NK-92 treated with Interleukin-12 subunit alpha and Interleukin-12 subunit beta, amount 100 ng/mL, for 24 hours (cell line): ENCODE measurements at regions not wholly inside any gene's neighbourhood (a gene's known extent, or its start where the extent isn't known, plus 50 kb on each side); places are given as distances from the start of the nearest gene placed in this dataset.
A peak's percentile ranks its signal among the peaks of the same experiment; 100 is the strongest.
"Not testable (repeated sequence)": the region's sequence is repeated elsewhere in the genome, so short reads cannot be mapped to it uniquely, and the experiment has no call there.

Source experiments
- DNase-seq: peaks from one replicate; lab custom pipeline; 2025; lab: John Stamatoyannopoulos, UW

DNA sequence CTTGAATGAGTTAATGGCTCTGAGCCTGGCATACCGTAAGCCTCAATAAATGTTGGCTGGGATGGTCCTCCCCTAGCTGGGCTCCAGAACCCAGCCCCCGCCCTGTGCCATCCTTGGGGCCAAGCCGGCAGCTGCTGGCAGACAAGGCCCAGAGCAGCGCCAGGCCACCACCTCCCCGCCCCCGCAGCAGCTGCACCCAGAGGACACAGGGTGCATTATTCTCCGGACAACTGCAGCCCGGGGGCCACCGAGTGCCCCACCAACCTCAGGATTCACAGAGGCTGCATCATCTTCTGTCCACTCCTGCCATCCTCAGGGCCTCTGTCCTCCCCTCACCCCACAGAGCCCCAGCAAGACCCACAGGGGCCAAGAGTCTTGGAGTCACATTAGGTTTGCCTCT is 92.7 kb downstream of the NCOR2 start:
- DNase-seq, result no peak

DNA sequence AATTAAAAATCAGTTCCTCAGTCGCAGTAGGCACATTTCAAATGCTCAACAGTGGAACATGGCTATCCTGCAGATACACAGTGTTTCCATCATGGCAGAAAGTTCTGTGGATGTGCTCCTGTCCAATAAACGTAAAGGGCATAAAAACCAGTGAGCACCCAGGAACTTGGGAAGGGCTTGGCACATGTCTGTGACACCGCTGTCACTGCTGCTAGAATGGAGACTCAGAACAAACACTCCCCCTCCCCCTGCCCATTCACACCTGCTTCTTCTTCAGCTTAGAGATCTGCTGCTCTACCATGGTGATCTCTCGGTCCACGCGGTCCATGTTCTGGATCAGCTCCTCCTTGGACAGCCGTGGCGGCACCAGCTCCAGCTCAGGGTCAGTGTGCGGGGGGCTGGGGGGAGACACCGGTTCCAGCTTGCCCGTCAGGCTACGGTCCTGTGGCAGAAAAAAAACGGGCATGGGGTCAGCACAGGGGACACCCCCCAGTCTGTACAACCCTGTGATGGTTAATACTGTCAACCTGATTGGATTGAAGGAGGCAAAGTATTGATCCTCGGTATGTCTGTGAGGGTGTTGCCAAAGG is 94.6 kb downstream of the NCOR2 start:
- no peak for DNase-seq

DNA sequence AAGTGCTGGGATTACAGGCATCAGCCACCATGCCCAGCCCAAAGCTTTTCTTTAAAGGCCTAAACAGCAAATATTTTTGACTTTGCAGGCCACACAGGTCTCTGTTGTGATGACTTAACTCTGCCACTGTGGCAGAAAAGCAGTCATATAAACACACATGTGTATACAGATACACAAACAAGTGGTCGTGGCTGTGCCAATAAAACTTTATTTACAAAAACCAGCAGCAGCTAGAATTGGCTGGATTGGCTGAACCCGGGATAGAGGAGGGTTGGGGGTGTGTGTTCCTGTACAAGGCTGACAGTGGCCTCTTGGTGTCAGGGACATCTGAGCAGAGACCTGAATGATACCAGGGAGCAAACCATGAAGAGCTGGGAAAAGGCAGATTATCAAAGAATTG is 95.6 kb downstream of the NCOR2 start:
- DNase-seq, result no peak

DNA sequence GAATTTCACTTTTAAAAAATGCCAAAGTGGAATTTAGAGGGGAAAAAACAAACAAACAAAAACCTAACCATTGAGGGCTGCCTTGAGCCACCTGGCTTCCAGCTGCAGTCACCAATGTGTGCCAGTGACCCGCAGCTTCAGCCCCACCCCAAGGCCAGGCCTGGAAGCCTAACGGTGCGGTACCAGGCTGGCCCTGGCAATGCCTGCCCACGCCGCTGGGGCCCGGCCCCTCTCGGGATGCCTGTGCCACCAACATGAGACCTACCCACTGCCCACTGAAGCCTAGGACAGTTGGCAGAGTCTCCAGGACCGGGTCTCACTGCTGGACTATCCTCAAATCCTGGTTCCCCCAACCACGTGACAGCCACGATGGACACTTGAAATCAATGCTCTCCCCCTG is 96.6 kb downstream of the NCOR2 start:
- no peak for DNase-seq

DNA sequence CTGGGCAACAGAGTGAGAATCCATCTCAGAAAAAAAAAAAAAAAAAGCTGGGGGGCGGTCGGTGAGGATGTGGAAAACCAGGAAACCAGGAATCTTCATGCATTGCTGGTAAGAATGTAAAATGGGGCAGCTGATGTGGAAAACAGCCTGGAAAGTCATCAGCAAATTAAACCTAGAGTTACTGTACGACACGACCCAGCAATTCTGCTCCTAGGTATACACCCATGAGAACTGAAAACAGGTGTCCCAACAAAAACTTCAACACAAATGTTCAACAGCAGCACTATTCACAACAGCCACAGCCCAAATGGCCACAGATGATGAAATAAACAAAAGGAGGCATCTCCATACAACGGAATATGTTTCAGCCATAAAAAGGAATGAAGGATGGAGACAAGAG is 97.3 kb downstream of the NCOR2 start:
- no peak for DNase-seq

DNA sequence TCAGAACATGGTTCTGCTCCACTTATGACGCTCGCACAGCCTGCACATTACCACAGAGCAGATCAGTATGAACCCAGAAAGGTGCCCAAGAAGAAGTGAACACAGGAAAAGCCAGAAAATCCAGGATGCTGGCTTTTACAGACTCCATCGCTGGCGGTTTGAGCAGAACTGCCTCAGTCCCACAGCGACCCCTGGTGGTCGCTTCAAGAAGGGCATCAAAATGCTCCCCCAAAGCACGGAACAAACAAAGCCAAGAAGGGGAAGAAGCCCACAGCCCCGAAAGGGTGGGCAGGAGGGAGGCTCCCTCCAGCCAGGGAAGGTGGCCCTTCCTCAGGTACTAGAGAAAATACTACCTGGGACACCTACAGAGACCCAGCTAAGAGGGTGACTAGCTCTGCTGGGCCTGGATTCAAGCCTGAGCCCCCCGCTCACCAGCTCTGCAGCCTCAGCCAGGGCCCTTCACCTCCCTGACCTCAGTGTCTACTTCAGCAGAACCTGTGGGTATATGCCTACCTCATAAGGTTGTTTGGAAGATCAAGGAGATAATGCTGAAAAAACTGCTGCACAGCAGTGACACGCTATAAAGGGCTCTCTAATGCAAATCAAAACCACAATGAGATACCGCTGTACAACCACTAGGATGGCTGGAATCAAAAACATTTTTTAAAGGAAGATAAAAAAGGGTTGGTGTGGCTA is 98.1 kb downstream of the NCOR2 start:
- no peak for DNase-seq

DNA sequence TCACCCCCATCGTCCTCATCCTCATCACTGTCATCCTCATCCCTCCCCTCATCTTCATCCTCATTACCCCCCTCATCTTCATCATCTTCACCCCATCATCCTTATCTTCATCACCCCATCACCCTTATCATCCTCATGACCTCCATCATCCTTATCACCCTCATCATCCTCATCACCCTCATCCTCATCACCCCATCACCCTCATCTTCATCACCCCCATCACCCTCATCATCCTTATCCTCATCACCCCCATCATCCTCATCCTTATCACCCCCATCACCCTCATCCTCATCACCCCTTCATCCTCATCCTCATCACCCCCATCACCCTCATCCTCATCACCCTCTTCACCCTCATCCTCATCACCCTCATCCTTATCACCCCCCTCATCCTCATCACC is 99.9 kb downstream of the NCOR2 start:
- not testable (repeated sequence) for DNase-seq

DNA sequence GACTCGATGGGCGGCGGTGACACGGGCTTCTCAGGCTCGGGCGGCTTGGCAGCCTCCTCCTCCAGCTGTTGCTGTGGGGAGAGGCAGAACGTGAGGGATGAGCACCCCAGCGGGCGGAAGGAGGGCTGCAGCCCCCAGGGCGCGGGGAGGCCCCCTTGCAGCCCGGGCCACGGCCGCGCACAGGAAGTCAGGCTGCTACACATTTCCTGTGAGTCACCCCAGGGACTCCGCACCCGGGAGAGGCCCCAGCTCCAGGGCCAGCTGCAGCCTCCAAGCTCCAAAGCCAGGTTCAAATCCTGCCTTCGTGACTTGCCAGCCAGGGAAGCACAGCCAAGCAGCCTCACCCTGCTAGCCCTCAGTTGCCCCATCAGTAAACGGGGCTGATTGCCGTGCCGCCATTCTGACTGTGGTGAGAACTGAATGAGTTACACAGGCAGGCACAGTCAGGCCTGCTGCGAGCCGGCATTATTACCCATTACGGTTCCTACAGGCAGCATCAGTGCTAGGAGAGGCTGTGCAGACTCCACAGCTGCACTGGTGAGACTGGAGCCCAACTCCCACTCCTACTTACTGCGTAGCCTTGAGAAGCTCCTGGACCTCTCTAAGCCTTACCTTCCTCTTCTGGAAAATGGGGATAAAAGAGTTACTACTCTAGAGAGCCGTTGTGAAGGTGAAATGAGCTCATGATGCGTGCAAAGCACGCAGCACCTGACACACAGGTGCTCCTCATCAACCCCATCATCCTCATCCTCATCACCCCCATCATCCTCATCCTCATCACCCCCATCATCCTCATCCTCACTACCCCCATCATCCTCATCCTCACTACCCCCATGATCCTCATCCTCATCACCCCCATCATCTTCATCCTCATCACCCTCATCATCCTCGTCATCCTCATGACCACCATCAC is 100.9 kb downstream of the NCOR2 start:
- peak; percentile 82 for DNase-seq

DNA sequence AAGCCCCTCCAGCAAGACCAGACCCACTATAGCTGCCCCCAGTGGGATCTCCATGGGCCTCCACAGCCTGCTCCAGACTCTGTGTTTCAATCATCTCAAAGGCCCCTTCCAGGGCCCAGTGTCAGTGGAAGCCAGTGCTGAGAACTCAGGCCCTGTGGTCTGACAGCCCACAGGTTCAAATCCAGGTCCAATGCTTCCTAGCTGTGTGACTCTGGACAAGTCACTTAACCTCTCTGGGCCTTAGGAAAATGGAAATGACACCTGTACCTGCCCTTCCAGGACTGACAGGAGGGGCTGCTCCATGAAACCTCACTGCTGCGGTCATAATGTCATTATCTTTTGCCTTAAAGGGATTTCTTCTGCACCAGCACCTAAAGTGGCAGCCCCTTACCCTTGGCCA is 101.9 kb downstream of the NCOR2 start:
- DNase-seq, result no peak

DNA sequence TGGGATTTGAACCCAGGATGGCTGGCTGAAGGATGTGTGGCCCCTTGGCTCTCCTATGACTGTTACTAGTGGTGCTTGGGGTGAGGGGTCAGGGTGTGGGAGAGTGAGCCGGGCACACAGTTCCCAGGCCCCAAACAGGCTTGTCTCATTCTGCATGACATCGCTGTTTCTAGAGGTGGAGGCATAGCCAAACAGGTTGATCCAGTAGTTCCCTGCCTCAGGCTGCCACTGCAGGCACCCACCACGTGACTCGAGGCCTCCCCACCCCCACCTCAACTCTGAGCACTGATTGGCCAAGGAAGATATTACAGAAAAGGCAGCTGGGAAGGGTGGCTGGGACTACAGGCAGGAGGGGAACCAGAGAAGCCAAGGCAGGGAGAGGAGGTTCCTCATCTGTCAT is 102.6 kb downstream of the NCOR2 start:
- no peak for DNase-seq

DNA sequence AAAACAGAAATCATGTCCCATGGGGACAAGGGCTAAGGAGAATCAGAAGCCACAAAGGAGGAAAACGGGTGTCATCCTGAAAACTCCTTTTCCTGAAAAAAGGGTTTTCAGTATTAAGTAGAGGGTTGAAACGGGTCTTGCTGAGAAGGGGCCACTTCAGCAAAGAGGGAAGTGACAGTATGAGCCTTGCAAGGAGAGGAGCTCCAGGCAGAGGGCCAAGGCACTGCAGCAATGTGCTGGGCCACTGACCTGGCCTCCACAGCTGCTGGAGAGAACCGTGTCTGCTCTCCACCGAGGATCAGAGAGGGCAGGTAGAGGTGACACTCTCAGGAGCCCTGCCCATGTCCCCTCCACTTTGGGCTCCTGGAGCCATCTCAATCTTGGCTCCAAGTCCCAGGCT is 103.3 kb downstream of the NCOR2 start:
- no peak for DNase-seq

DNA sequence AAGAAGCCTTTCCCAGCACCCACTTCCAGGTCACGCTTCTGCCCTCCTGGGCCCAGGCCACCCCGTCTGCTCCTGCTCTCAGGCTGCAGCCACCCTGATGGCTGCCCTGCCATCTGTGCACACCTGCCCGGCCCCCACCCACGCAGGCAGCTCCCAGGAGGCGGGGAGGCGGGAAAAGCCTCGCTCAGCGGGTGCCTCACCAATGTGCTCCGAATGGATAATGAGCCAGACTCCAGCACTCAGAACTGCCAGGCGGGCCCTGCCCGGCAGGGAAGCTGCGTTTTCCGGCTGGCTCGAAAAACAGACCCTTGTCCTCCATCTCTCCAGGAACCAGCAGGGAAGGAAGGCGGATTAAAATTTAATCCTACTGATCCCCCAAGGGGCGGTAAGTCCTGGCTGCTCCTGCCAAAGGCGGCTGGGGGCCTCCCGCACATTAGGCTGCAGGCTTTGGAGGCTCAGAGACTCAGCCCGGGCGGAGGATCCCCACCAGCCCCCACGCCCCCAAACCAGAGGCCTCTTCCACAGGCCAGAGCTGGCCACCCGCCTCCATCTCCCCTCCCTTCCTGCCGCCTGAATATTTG is 104.0 kb downstream of the NCOR2 start:
- DNase-seq, result no peak

DNA sequence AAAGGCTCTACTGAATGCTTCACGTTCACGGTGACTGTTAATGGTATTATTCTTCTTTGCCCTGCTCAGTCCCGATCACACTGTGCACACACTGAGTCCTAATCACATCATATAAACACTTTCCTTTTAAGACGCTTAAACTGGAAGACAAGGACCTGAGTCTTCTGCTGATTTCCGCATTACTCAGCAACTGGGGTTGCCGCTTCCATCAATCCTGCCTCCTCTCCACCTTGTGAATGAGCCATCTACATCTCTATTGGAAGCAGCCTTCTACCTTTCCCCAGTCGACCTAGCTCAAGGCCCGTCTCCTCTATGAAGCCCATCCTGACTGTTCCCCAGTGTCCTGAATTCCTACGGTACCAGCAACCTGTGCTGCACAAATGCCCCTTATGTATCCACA is 104.7 kb downstream of the NCOR2 start:
- DNase-seq, result no peak

DNA sequence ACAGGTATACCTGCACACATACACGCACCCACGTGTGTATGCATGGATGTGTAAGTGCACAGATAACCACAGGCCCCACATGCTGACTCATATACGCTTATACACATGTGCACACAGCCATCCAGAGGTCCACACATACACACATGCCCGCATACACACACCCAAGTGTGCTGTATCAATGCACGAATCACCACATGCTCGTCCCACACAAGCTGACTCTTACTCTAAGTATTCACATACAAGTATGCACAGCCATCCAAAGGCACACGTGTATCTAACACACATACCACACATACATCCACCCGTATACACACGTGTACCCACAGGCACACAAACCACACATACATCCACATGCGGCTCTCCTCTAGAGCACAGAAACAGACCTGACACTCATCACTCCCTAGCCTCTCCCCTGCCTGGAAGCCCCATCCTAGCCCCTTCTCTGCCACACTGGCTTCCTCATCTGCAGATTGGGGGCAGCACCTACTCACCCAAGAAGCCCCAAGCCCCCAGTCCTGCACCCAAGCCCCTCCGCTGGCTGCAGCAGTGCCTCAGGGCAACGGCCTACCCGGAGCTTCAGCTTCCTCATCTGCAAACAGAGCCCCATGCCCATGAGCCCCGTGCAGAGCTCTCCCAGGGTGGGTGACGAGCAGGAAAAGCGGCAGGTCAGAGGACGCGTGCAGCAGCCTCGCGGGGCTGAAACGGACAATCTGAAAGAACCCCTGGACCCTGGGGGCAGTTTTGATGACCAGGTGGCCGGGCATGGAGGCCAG is 105.4 kb downstream of the NCOR2 start:
- DNase-seq, result no peak

DNA sequence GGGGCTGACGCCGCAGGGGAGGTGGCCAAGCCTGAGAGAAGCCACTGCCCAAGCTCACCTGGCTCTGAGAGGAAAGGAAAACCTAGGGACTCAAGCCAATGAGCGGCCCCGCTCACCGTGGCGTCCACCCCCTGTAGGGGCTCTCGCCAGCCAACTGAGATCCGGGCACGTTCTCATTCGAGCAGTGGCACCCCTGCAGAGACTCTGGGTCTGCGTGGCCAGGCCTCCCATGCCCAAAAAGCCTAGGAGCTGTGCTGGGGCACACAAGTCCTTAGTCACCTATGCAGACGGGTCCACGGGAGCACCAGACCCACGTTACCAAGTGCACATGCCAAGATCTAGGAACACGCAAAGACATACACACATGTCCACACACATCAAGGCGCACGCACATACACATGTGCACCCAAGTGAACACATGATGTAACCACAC is 106.2 kb downstream of the NCOR2 start:
- no peak for DNase-seq

DNA sequence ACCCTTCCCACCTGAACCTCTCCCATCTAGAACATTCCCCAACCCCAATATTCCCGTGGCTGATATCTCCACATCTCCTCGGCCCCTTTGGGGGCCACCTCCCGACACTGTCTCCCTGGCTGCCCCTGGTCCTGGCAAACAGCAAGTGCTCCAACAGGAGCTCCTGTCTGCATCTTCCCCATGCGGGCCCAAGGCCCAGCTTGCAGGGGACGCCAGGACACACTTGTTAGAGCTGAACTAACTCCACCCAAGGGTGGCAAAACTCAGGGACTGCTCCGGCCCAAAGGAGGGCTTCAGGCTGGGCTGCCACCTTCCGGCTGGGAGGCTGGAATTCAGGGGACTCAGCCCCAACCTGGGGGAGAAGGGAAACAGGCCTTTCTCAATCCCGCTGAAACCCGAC is 106.6 kb downstream of the NCOR2 start:
- no peak for DNase-seq

DNA sequence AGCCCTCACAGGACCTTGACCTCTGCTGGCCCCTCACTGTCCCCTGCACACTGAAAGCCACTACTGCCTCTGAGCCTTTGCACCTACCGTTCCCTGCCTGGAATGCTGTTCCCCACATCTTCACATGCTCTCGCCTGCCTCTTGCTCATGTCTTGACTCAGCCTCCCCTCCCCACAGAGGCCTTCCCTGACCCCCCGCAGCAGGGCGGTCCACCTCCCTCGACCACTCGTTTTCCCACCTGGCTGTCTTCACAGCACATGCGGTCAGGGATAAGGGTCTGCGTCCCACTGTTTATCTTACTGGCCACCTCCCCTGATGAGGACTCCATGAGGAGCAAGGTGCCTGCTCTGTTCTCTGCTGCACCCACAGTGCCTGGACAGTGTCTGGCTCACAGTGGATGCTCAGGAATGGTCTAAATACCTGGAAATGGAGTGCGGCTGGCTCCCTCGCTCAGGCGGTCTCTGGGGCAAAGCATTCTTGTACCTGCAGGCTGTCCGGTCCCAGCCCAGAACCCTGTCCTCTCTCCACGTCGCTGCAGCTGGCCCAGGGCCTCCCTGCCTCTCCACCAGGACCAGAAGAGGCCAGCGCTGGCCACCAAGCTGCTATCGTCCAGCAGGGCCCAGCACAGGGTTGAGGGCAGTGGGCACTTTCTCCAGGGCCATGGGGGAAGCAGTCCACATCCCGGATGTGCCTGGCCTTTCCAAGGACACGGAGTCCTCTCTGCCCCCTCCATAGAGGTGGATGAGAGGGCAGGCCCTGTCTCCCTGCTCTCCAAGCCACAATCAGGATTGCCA is 107.4 kb downstream of the NCOR2 start:
- no peak for DNase-seq

DNA sequence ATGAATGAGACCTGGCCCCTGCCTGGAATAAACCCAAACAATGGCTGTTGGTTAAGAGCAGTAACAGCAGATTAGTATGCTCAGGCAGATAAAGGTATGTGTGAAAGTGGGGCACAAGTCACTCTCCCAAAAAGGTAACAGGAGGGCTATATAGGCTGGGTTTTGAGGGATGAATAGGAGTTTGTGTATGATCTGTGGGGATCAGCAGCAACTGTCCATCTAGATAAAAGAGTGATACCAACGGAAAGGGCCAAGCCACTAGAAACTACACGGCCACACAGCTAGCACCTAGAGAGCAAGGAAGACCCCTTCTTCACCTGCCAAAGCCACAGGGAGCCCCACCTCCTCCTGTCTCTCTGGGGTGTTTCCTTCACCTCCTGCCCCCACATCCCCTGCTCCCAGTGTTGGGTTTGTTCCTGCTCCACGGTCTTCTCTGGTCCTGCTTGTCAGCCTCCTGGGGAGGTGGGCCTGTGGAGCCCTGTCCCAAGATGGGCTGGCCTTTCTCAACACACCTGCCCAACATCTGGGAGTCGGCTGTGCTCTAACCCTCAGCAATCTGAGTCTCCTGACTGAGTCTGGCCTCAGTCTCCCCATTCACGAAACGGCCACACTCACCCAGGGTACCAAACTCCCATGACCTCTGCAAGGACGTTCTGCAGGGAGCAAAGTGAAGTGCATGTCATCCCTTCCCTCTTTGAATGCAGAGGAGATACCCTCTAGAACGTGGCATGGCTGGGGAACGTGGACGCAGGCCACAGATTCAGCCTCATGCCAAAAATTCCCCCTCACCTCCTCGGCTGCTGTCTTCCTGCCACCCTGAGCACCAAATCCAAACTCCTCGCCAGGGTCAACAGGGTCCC is 108.2 kb downstream of the NCOR2 start:
- no peak for DNase-seq

DNA sequence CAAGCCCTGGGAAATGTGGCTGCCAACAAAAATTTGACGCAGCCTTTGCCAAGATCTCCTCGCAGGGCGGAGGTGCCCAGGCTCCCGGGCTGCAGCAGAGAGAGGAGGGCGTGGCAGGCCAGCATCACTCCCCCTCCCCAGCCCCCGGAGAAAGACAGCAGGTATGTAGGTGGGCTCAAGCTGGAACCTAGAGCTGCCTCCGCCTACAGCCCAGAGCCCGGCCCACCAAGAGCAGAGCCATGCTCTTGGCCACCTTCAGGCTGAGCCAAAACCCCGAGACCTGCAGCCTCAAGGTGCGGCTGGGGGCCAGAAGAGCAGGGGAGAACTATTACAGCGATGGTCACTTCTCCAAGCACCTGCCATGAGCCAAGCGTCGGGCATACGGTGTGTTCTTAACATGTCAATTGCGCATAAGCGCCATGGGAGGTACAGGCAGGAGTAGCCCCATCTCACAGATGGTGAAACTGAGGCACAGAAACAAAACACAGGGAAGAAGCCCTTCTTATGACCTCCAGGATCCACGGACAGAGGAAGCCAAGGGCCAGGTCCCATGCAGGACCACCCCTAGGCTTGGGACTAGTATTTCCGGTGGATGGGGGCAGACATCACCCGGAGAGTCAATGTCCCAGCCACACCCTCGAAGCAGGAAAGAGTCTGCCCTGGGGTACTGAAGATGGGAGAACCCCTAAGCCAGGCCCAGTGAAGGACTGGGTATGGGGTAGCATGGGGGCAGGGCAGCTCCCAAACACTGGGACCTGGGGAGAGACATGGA is 109.0 kb downstream of the NCOR2 start:
- no peak for DNase-seq
